ENCODE measurements at regions not wholly inside any gene's neighbourhood (a gene's known extent, or its start where the extent isn't known, plus 50 kb on each side); places are given as distances from the start of the nearest gene placed in this dataset.

- TF ChIP-seq, protein P1, sequence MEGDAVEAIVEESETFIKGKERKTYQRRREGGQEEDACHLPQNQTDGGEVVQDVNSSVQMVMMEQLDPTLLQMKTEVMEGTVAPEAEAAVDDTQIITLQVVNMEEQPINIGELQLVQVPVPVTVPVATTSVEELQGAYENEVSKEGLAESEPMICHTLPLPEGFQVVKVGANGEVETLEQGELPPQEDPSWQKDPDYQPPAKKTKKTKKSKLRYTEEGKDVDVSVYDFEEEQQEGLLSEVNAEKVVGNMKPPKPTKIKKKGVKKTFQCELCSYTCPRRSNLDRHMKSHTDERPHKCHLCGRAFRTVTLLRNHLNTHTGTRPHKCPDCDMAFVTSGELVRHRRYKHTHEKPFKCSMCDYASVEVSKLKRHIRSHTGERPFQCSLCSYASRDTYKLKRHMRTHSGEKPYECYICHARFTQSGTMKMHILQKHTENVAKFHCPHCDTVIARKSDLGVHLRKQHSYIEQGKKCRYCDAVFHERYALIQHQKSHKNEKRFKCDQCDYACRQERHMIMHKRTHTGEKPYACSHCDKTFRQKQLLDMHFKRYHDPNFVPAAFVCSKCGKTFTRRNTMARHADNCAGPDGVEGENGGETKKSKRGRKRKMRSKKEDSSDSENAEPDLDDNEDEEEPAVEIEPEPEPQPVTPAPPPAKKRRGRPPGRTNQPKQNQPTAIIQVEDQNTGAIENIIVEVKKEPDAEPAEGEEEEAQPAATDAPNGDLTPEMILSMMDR (conservative IDR thresholded peaks at IDR 0.05 in 1 of 2, IDR thresholded peaks at IDR 0.05 in 1 of 2; ENCODE audit: extremely low read depth in 1 of 2, insufficient read depth in 1 of 2, low read depth in 1 of 2, low read length in 2 of 2), result no peak
- TF ChIP-seq EZH2 (IDR thresholded peaks at IDR 0.05; ENCODE audit: borderline replicate concordance, low read length), result no peak
Observed at GRCh38 chr12:27187697-27188096, 56.4 kb upstream of the STK38L start.

All from mammary epithelial cell (primary cell).